Activated CD8-positive, alpha-beta memory T cell treated with anti-CD3 and anti-CD28 coated beads, Interleukin-2, amount 50 U/mL, for 24 hours (primary cell): ENCODE measurements at regions not wholly inside any gene's neighbourhood (a gene's known extent, or its start where the extent isn't known, plus 50 kb on each side); places are given as distances from the start of the nearest gene placed in this dataset.
"Not testable (repeated sequence)": the region's sequence is repeated elsewhere in the genome, so short reads cannot be mapped to it uniquely, and the experiment has no call there.

ENCODE experiments used
- DNase-seq: peaks from one replicate; pipeline ENCODE4 v3.0.0-alpha.2; 2020; ENCODE audit errors: extremely low read depth

GRCh38 chr3:6747017-6747416 lies 113.9 kb upstream of the GRM7 start:
- DNase-seq: no peak

- DNase-seq: no peak
Measured at GRCh38 chr3:6750782-6751181, 110.1 kb upstream of the GRM7 start.

- no peak for DNase-seq
Measured at GRCh38 chr3:6753536-6753935, 107.4 kb upstream of the GRM7 start.

- DNase-seq: not testable (repeated sequence)
Measured at GRCh38 chr3:6769532-6770396, 91.2 kb upstream of the GRM7 start.

- no peak for DNase-seq
Measured at GRCh38 chr3:6770397-6770690, 90.6 kb upstream of the GRM7 start.

- DNase-seq: no peak
Measured at GRCh38 chr3:6771171-6771570, 89.7 kb upstream of the GRM7 start.

- no peak for DNase-seq
Measured at GRCh38 chr3:6779140-6779539, 81.8 kb upstream of the GRM7 start.

GRCh38 chr3:6781092-6781491 lies 79.8 kb upstream of the GRM7 start:
- DNase-seq: no peak

- DNase-seq: no peak
Measured at GRCh38 chr3:6785726-6786125, 75.2 kb upstream of the GRM7 start.

GRCh38 chr3:6791161-6791560 lies 69.8 kb upstream of the GRM7 start:
- no peak for DNase-seq

GRCh38 chr3:6799264-6799915 lies 61.5 kb upstream of the GRM7 start:
- no peak for DNase-seq

GRCh38 chr3:6803619-6804018 lies 57.3 kb upstream of the GRM7 start:
- DNase-seq: no peak

GRCh38 chr3:6805236-6805635 lies 55.7 kb upstream of the GRM7 start:
- DNase-seq: no peak

- no peak for DNase-seq
Measured at GRCh38 chr3:6806991-6807390, 53.9 kb upstream of the GRM7 start.

- no peak for DNase-seq
Measured at GRCh38 chr3:6807967-6808588, 52.8 kb upstream of the GRM7 start.

- DNase-seq: no peak
Measured at GRCh38 chr3:6809349-6809748, 51.6 kb upstream of the GRM7 start.
